Neural crest cell (in vitro differentiated cells): ENCODE measurements at regions not wholly inside any gene's neighbourhood (a gene's known extent, or its start where the extent isn't known, plus 50 kb on each side); places are given as distances from the start of the nearest gene placed in this dataset.
"Not testable (repeated sequence)": the region's sequence is repeated elsewhere in the genome, so short reads cannot be mapped to it uniquely, and the experiment has no call there.

Experiments used
- DNase-seq: peaks from one replicate; pipeline ENCODE4 v3.0.0; 2021; ENCODE audit warnings: low read depth, mixed read lengths, low spot score
- H3K27ac Mint-ChIP-seq: one replicate; pipeline ENCODE4 v1.8.0; 2021; ENCODE audit warnings: mild to moderate bottlenecking, mixed read lengths; ENCODE audit not compliant: unreplicated experiment
- H3K27me3 Mint-ChIP-seq: 2 replicates; pipeline ENCODE4 v1.8.0; 2021; ENCODE audit warnings: low read depth, mild to moderate bottlenecking, mixed read lengths
- H3K36me3 Mint-ChIP-seq: 2 replicates; pipeline ENCODE4 v1.8.0; 2021; ENCODE audit warnings: low read depth, mild to moderate bottlenecking, mixed read lengths
- H3K4me1 Mint-ChIP-seq: 2 replicates; pipeline ENCODE4 v1.8.0; 2021; ENCODE audit warnings: mixed read lengths
- H3K4me3 Mint-ChIP-seq: one replicate; pipeline ENCODE4 v1.8.0; 2021; ENCODE audit warnings: mild to moderate bottlenecking, mixed read lengths
- H3K9me3 Mint-ChIP-seq: 2 replicates; pipeline ENCODE4 v1.8.0; 2021; ENCODE audit warnings: mixed read lengths
- CTCF ChIP-seq: fragments of 200-600 bp; sonication (generic); conservative IDR thresholded peaks from 2 replicates; pipeline ENCODE4 v1.5.0; 2021; ENCODE audit warnings: antibody characterized with exemption, mild to moderate bottlenecking

- no peak for TF ChIP-seq CTCF
- no peak overlapping the region for H3K4me3 Mint-ChIP-seq
- DNase-seq = no peak
- H3K9me3 Mint-ChIP-seq = no peaks in the 10 kb centered on the region
- H3K4me1 Mint-ChIP-seq = no peaks in the 10 kb centered on the region
- no peak overlapping the region for H3K27ac Mint-ChIP-seq
- no peaks in the 10 kb centered on the region for H3K27me3 Mint-ChIP-seq
- no peaks in the 10 kb centered on the region for H3K36me3 Mint-ChIP-seq
Measured at GRCh38 chr12:74401966-74402365, 135.7 kb upstream of the ATXN7L3B start.

DNA sequence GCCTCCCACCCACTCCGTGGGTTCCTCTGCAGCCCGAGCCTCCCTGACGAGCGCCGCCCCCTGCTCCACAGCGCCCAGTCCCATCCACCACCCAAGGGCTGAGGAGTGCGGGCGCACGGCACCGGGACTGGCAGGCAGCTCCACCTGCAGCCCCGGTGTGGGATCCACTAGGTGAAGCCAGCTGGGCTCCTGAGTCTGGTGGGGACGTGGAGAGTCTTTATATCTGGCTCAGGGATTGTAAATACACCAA lies 134.5 kb upstream of the ATXN7L3B start:
- H3K4me3 Mint-ChIP-seq, H3K27me3 Mint-ChIP-seq, H3K27ac Mint-ChIP-seq, H3K9me3 Mint-ChIP-seq, H3K4me1 Mint-ChIP-seq, DNase-seq, H3K36me3 Mint-ChIP-seq: not testable (repeated sequence)

DNA sequence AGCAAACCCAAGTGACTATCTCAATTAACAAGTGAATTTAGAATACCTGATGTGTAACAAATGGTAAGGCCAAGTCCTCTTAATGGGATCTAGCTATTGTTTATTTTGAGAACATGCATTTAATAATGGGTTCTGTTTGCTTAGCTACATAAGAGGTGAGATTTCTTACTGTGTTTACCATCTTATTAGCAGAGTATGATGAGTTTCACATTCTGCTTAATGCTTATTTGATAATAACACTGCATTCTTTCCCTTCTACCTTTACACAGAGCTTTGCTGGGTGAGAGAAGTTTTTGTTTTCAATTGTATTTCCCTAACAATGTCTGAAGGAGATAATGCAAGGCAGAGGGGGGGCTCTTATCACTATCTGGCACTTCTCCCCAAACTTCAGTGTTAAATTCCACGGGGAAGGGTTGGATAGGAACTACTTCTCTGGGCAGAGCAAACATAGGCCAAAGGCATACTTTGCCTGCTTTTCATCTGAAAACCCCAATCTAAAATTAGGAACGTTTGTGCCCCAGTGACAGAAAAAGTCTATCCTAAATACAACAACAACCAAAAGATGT lies 129.0 kb upstream of the ATXN7L3B start:
- DNase-seq = no peak
- Mint-ChIP-seq H3K9me3 (no peaks in the 10 kb centered on the region), H3K27me3 (no peaks in the 10 kb centered on the region), H3K36me3 (no peaks in the 10 kb centered on the region), H3K27ac (no peak overlapping the region), H3K4me1 (no peaks in the 10 kb centered on the region), H3K4me3 (no peak overlapping the region)
- no peak for TF ChIP-seq CTCF

GRCh38 chr12:74412606-74413230 lies 124.9 kb upstream of the ATXN7L3B start:
- H3K27ac Mint-ChIP-seq = no peak overlapping the region
- no peaks in the 10 kb centered on the region for H3K27me3 Mint-ChIP-seq
- no peak for DNase-seq
- H3K4me1 Mint-ChIP-seq = no peaks in the 10 kb centered on the region
- no peak overlapping the region for H3K4me3 Mint-ChIP-seq
- TF ChIP-seq CTCF = peak; percentile 78
- no peaks in the 10 kb centered on the region for H3K9me3 Mint-ChIP-seq
- no peaks in the 10 kb centered on the region for H3K36me3 Mint-ChIP-seq

- no peaks in the 10 kb centered on the region for H3K36me3 Mint-ChIP-seq
- TF ChIP-seq CTCF = peak; percentile 74
- H3K27me3 Mint-ChIP-seq = no peaks in the 10 kb centered on the region
- no peak for DNase-seq
- H3K4me3 Mint-ChIP-seq = no peak overlapping the region
- H3K4me1 Mint-ChIP-seq = no peaks in the 10 kb centered on the region
- H3K27ac Mint-ChIP-seq = no peak overlapping the region
- H3K9me3 Mint-ChIP-seq = no peaks in the 10 kb centered on the region
Measured at GRCh38 chr12:74415633-74416032, 122.0 kb upstream of the ATXN7L3B start.

- Mint-ChIP-seq H3K9me3 (no peaks in the 10 kb centered on the region), H3K27ac (no peak overlapping the region), H3K4me3 (no peak overlapping the region), H3K27me3 (no peaks in the 10 kb centered on the region), H3K4me1 (no peaks in the 10 kb centered on the region), H3K36me3 (no peaks in the 10 kb centered on the region)
- DNase-seq = no peak
- TF ChIP-seq CTCF = no peak
Measured at GRCh38 chr12:74418573-74418972, 119.1 kb upstream of the ATXN7L3B start.
